MCF 10A (cell line): ENCODE measurements at regions not wholly inside any gene's neighbourhood (a gene's known extent, or its start where the extent isn't known, plus 50 kb on each side); places are given as distances from the start of the nearest gene placed in this dataset.

Experiments
- BruUV-seq: library from RNA; stranded (reverse); fragments of 400-500 nt; replicated peaks from 2 replicates; lab custom pipeline; 2021; lab: Mats Ljungman, UMichigan
- CTCF ChIA-PET: fragments of 300-600 bp; sonication (Branson Sonifier 250); formaldehyde crosslinking; extraction: SDS; loops from one replicate; lab custom pipeline; 2021; ENCODE audit warnings: antibody characterized with exemption, inconsistent platforms; lab: Yijun Ruan, JAX
- POLR2A ChIA-PET: fragments of 300-600, 350-650 bp; sonication (Branson Sonifier 250); formaldehyde crosslinking; extraction: SDS; loops from one replicate; lab custom pipeline; 2020; ENCODE audit warnings: antibody characterized with exemption, inconsistent platforms; lab: Yijun Ruan, JAX
- DNase-seq: peaks from one replicate; pipeline ENCODE4 v3.0.0-alpha.2; 2018; ENCODE audit not compliant: unreplicated experiment
- H3K27ac Mint-ChIP-seq: one replicate; pipeline ENCODE4 v1.8.0; 2022; ENCODE audit warnings: mild to moderate bottlenecking, low read depth, mixed read lengths; ENCODE audit not compliant: unreplicated experiment
- H3K27me3 Mint-ChIP-seq: one replicate; pipeline ENCODE4 v1.8.0; 2022; ENCODE audit warnings: mixed read lengths; ENCODE audit not compliant: insufficient read depth, unreplicated experiment
- H3K36me3 Mint-ChIP-seq: one replicate; pipeline ENCODE4 v1.8.0; 2022; ENCODE audit warnings: mild to moderate bottlenecking, moderate library complexity, mixed read lengths; ENCODE audit not compliant: insufficient read depth, unreplicated experiment
- H3K4me1 Mint-ChIP-seq: one replicate; pipeline ENCODE4 v1.8.0; 2022; ENCODE audit warnings: mixed read lengths; ENCODE audit not compliant: insufficient read depth, unreplicated experiment
- H3K4me3 Mint-ChIP-seq: one replicate; pipeline ENCODE4 v1.8.0; 2022; ENCODE audit warnings: mild to moderate bottlenecking, moderate library complexity, mixed read lengths; ENCODE audit not compliant: unreplicated experiment
- H3K9me3 Mint-ChIP-seq: one replicate; pipeline ENCODE4 v1.8.0; 2022; ENCODE audit warnings: mixed read lengths; ENCODE audit not compliant: unreplicated experiment
- intact Hi-C: fragments of 100-400 bp; cut with micrococcal nuclease; formaldehyde crosslinking; loops from 2 replicates; pipeline ENCODE4 v1.14.1; 2022
- TF ChIP-seq, protein P1 (sequence below): fragments of 200-600 bp; IDR thresholded peaks from one replicate; pipeline ENCODE4 v1.8.0; 2022; ENCODE audit warnings: antibody characterized with exemption, mild to moderate bottlenecking; ENCODE audit not compliant: unreplicated experiment

DNA sequence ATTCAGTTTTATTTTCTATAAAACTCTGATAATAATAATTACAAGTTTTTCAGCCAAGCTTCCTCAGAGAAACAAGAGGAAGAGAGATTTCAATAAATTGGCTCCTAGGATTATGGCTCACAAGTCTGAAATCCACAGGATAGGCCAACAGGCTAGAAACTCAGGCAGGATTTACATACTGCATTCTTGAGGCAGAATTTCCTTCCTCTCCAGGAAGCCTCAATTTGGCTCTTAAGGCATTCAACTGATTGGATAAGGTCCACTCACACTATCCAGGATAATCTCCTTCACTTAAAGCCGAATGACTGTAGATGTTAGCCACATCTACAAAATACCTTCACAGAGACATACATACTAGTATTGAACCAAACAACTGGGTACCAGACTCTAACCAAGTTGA, 120.3 kb upstream of the FAT3 start:
- no peak overlapping the region for H3K4me3 Mint-ChIP-seq
- no peaks in the 10 kb centered on the region for H3K9me3 Mint-ChIP-seq
- no peaks in the 10 kb centered on the region for H3K27me3 Mint-ChIP-seq
- no peaks in the 10 kb centered on the region for H3K4me1 Mint-ChIP-seq
- TF ChIP-seq, protein P1, sequence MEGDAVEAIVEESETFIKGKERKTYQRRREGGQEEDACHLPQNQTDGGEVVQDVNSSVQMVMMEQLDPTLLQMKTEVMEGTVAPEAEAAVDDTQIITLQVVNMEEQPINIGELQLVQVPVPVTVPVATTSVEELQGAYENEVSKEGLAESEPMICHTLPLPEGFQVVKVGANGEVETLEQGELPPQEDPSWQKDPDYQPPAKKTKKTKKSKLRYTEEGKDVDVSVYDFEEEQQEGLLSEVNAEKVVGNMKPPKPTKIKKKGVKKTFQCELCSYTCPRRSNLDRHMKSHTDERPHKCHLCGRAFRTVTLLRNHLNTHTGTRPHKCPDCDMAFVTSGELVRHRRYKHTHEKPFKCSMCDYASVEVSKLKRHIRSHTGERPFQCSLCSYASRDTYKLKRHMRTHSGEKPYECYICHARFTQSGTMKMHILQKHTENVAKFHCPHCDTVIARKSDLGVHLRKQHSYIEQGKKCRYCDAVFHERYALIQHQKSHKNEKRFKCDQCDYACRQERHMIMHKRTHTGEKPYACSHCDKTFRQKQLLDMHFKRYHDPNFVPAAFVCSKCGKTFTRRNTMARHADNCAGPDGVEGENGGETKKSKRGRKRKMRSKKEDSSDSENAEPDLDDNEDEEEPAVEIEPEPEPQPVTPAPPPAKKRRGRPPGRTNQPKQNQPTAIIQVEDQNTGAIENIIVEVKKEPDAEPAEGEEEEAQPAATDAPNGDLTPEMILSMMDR = no peak
- H3K27ac Mint-ChIP-seq = no peak overlapping the region
- no TSS peak for BruUV-seq
- H3K36me3 Mint-ChIP-seq = no peaks in the 10 kb centered on the region
- ChIA-PET CTCF (no interaction called here), POLR2A (no interaction called here)
- no peak for DNase-seq
- intact Hi-C loops = no loop called here

DNA sequence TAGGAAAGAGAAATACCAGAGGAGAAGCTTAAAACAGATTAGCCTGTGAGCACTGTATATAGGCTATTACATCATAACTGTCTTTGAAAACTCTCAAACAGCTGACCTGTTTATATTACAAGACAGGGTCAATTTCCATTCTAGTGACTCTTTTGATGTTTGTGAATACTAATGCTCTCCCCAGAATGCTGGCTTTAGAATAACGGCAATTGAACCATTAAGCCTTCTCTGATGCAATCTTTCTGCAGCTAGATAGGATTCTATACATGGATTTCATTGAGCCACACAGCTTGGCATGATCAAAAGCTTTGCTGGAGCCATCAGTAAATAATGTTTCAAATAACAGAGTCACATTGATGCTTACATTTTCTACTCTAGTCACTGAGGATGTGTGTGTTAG, 122.7 kb upstream of the FAT3 start:
- no peak overlapping the region for H3K4me3 Mint-ChIP-seq
- no peaks in the 10 kb centered on the region for H3K36me3 Mint-ChIP-seq
- no peaks in the 10 kb centered on the region for H3K4me1 Mint-ChIP-seq
- CTCF ChIA-PET = interaction anchor here (0.6 kb wide), 1 partner anchor 784 kb away, joined by 3 read pairs; no protein-coding TSS in a partner anchor
- no peaks in the 10 kb centered on the region for H3K27me3 Mint-ChIP-seq
- TF ChIP-seq, protein P1 = no peak
- POLR2A ChIA-PET = no interaction called here
- BruUV-seq = no TSS peak
- no peaks in the 10 kb centered on the region for H3K9me3 Mint-ChIP-seq
- intact Hi-C loops = no loop called here
- H3K27ac Mint-ChIP-seq = no peak overlapping the region
- no peak for DNase-seq

DNA sequence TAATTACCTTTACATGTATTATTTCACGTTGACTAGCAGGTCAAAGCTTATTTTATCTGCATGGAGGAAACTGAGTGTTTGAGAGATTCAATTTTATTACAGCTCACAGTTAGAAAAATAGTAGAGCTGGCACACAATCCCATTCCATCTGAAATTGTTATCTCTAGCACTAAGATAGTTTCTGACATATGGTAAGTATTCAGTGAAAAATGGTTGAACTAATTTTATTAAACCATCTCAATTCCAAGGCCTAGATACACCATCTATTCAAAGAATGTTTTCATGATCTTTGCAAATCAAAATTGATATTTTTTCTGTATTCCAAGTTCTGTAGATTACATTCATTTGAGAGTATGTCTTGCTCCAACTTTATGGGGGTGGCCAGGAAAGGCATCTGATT, 125.4 kb upstream of the FAT3 start:
- ChIA-PET POLR2A (no interaction called here), CTCF (no interaction called here)
- Mint-ChIP-seq H3K4me1 (no peaks in the 10 kb centered on the region), H3K36me3 (no peaks in the 10 kb centered on the region), H3K27ac (no peak overlapping the region), H3K27me3 (no peaks in the 10 kb centered on the region), H3K4me3 (no peak overlapping the region), H3K9me3 (no peaks in the 10 kb centered on the region)
- no peak for DNase-seq
- TF ChIP-seq, protein P1 = no peak
- intact Hi-C loops = no loop called here
- no TSS peak for BruUV-seq

DNA sequence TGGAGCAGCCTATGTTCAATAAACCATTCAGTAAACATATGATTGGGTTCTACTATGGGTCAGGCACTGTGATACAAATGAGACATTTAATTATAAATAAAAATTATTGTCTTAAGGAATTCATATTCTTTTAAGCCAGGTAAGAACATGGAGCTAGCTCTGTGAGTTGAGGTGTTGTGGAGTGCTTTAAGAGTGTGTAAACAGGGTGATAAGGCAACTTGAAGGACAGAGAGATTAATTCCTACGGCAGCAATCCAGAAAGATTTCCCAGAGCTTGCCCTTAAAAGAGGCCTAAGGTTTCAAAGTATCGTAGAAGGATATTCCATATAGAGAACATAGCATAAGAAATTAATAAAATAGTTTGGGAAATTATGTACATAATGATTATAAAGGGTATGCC, 126.4 kb upstream of the FAT3 start:
- Mint-ChIP-seq H3K27ac (no peak overlapping the region), H3K27me3 (no peaks in the 10 kb centered on the region), H3K9me3 (no peaks in the 10 kb centered on the region), H3K4me3 (no peak overlapping the region), H3K36me3 (no peaks in the 10 kb centered on the region), H3K4me1 (no peaks in the 10 kb centered on the region)
- TF ChIP-seq, protein P1 = no peak
- no TSS peak for BruUV-seq
- ChIA-PET POLR2A (no interaction called here), CTCF (interaction anchor here (0.6 kb wide), 1 partner anchor 225 kb away, joined by 4 read pairs; no protein-coding TSS in a partner anchor)
- intact Hi-C loops = no loop called here
- no peak for DNase-seq
